Activated T-helper 17 cell treated with anti-CD3 and anti-CD28 coated beads, Interleukin-2, amount 50 U/mL, for 72 hours (primary cell): ENCODE measurements at regions not wholly inside any gene's neighbourhood (a gene's known extent, or its start where the extent isn't known, plus 50 kb on each side); places are given as distances from the start of the nearest gene placed in this dataset.
"Not testable (repeated sequence)": the region's sequence is repeated elsewhere in the genome, so short reads cannot be mapped to it uniquely, and the experiment has no call there.

ENCODE experiments used
- ATAC-seq: fragments of 150-1000 bp; cut with Tn5 transposase; replicated peaks from 2 replicates; pipeline ENCODE4 v1.10.0; 2021; ENCODE audit warnings: mild to moderate bottlenecking, moderate library complexity
- H3K27ac Mint-ChIP-seq: one replicate; pipeline ENCODE4 v1.8.0; 2022; ENCODE audit warnings: mixed read lengths
- H3K27me3 Mint-ChIP-seq: one replicate; pipeline ENCODE4 v1.8.0; 2022; ENCODE audit warnings: mixed read lengths
- H3K36me3 Mint-ChIP-seq: one replicate; pipeline ENCODE4 v1.8.0; 2022; ENCODE audit warnings: low read depth, mild to moderate bottlenecking, mixed read lengths
- H3K4me1 Mint-ChIP-seq: one replicate; pipeline ENCODE4 v1.8.0; 2022; ENCODE audit warnings: mixed read lengths
- H3K4me3 Mint-ChIP-seq: one replicate; pipeline ENCODE4 v1.8.0; 2022; ENCODE audit warnings: mild to moderate bottlenecking, mixed read lengths
- H3K9me3 Mint-ChIP-seq: one replicate; pipeline ENCODE4 v1.8.0; 2022; ENCODE audit warnings: mixed read lengths

GRCh38 chr4:164224871-164225270 lies 529.1 kb upstream of the SMIM31 start:
- H3K27me3 Mint-ChIP-seq = no peaks in the 10 kb centered on the region
- no peak overlapping the region for H3K27ac Mint-ChIP-seq
- peaks cover 9% of the 10 kb centered on the region for H3K9me3 Mint-ChIP-seq
- no peak for ATAC-seq
- no peaks in the 10 kb centered on the region for H3K36me3 Mint-ChIP-seq
- H3K4me1 Mint-ChIP-seq = no peaks in the 10 kb centered on the region
- H3K4me3 Mint-ChIP-seq = no peak overlapping the region

GRCh38 chr4:164229255-164229654 lies 524.7 kb upstream of the SMIM31 start:
- peaks cover 5% of the 10 kb centered on the region for H3K9me3 Mint-ChIP-seq
- H3K36me3 Mint-ChIP-seq = no peaks in the 10 kb centered on the region
- no peaks in the 10 kb centered on the region for H3K4me1 Mint-ChIP-seq
- no peak for ATAC-seq
- H3K27me3 Mint-ChIP-seq = no peaks in the 10 kb centered on the region
- H3K27ac Mint-ChIP-seq = no peak overlapping the region
- H3K4me3 Mint-ChIP-seq = no peak overlapping the region

GRCh38 chr4:164239433-164239832 lies 514.5 kb upstream of the SMIM31 start:
- Mint-ChIP-seq H3K27ac (no peak overlapping the region), H3K9me3 (peaks cover 3% of the 10 kb centered on the region), H3K4me1 (no peaks in the 10 kb centered on the region), H3K4me3 (no peak overlapping the region), H3K27me3 (no peaks in the 10 kb centered on the region), H3K36me3 (no peaks in the 10 kb centered on the region)
- ATAC-seq = no peak

- H3K27me3 Mint-ChIP-seq = no peaks in the 10 kb centered on the region
- H3K9me3 Mint-ChIP-seq = peaks cover 3% of the 10 kb centered on the region
- no peak for ATAC-seq
- H3K4me3 Mint-ChIP-seq = no peak overlapping the region
- H3K4me1 Mint-ChIP-seq = no peaks in the 10 kb centered on the region
- H3K36me3 Mint-ChIP-seq = no peaks in the 10 kb centered on the region
- H3K27ac Mint-ChIP-seq = no peak overlapping the region
Observed at GRCh38 chr4:164239976-164240375, 514.0 kb upstream of the SMIM31 start.

GRCh38 chr4:164251257-164251656 lies 502.7 kb upstream of the SMIM31 start:
- H3K4me3 Mint-ChIP-seq = no peak overlapping the region
- no peak for ATAC-seq
- no peaks in the 10 kb centered on the region for H3K27me3 Mint-ChIP-seq
- no peaks in the 10 kb centered on the region for H3K36me3 Mint-ChIP-seq
- H3K9me3 Mint-ChIP-seq = no peaks in the 10 kb centered on the region
- no peak overlapping the region for H3K27ac Mint-ChIP-seq
- no peaks in the 10 kb centered on the region for H3K4me1 Mint-ChIP-seq

GRCh38 chr4:164252286-164252685 lies 501.6 kb upstream of the SMIM31 start:
- no peaks in the 10 kb centered on the region for H3K9me3 Mint-ChIP-seq
- no peak for ATAC-seq
- no peak overlapping the region for H3K27ac Mint-ChIP-seq
- no peaks in the 10 kb centered on the region for H3K4me1 Mint-ChIP-seq
- H3K4me3 Mint-ChIP-seq = no peak overlapping the region
- H3K36me3 Mint-ChIP-seq = no peaks in the 10 kb centered on the region
- no peaks in the 10 kb centered on the region for H3K27me3 Mint-ChIP-seq

GRCh38 chr4:164261831-164262230 lies 492.1 kb upstream of the SMIM31 start:
- H3K27me3 Mint-ChIP-seq = no peaks in the 10 kb centered on the region
- H3K27ac Mint-ChIP-seq = no peak overlapping the region
- H3K9me3 Mint-ChIP-seq = no peaks in the 10 kb centered on the region
- no peaks in the 10 kb centered on the region for H3K36me3 Mint-ChIP-seq
- no peaks in the 10 kb centered on the region for H3K4me1 Mint-ChIP-seq
- ATAC-seq = no peak
- H3K4me3 Mint-ChIP-seq = no peak overlapping the region

- not testable (repeated sequence) for H3K4me1 Mint-ChIP-seq, H3K27ac Mint-ChIP-seq, H3K4me3 Mint-ChIP-seq, H3K27me3 Mint-ChIP-seq, H3K9me3 Mint-ChIP-seq, ATAC-seq, H3K36me3 Mint-ChIP-seq
Observed at GRCh38 chr4:164262508-164262907, 491.4 kb upstream of the SMIM31 start.

- H3K27me3 Mint-ChIP-seq, H3K4me1 Mint-ChIP-seq, ATAC-seq, H3K4me3 Mint-ChIP-seq, H3K27ac Mint-ChIP-seq, H3K36me3 Mint-ChIP-seq, H3K9me3 Mint-ChIP-seq: not testable (repeated sequence)
Observed at GRCh38 chr4:164277414-164277813, 476.5 kb upstream of the SMIM31 start.

- Mint-ChIP-seq H3K36me3 (no peaks in the 10 kb centered on the region), H3K9me3 (no peaks in the 10 kb centered on the region), H3K27ac (no peak overlapping the region), H3K4me3 (no peak overlapping the region), H3K4me1 (no peaks in the 10 kb centered on the region), H3K27me3 (no peaks in the 10 kb centered on the region)
- no peak for ATAC-seq
Observed at GRCh38 chr4:164287173-164287572, 466.8 kb upstream of the SMIM31 start.

GRCh38 chr4:164288578-164288977 lies 465.4 kb upstream of the SMIM31 start:
- ATAC-seq = no peak
- Mint-ChIP-seq H3K27me3 (no peaks in the 10 kb centered on the region), H3K4me3 (no peak overlapping the region)

GRCh38 chr4:164293203-164293602 lies 460.7 kb upstream of the SMIM31 start:
- no peaks in the 10 kb centered on the region for H3K9me3 Mint-ChIP-seq
- ATAC-seq = no peak
- H3K4me3 Mint-ChIP-seq = no peak overlapping the region
- H3K27ac Mint-ChIP-seq = no peak overlapping the region
- H3K4me1 Mint-ChIP-seq = no peaks in the 10 kb centered on the region
- no peaks in the 10 kb centered on the region for H3K36me3 Mint-ChIP-seq
- no peaks in the 10 kb centered on the region for H3K27me3 Mint-ChIP-seq

More at GRCh38 chr4:164288578-164288977, 465.4 kb upstream of the SMIM31 start:
- no peaks in the 10 kb centered on the region for H3K4me1 Mint-ChIP-seq
- H3K27ac Mint-ChIP-seq = no peak overlapping the region
- no peaks in the 10 kb centered on the region for H3K9me3 Mint-ChIP-seq
- H3K36me3 Mint-ChIP-seq = no peaks in the 10 kb centered on the region

- H3K27me3 Mint-ChIP-seq = no peaks in the 10 kb centered on the region
- no peak for ATAC-seq
- H3K27ac Mint-ChIP-seq = no peak overlapping the region
- H3K36me3 Mint-ChIP-seq = no peaks in the 10 kb centered on the region
- H3K4me3 Mint-ChIP-seq = no peak overlapping the region
- H3K9me3 Mint-ChIP-seq = no peaks in the 10 kb centered on the region
- no peaks in the 10 kb centered on the region for H3K4me1 Mint-ChIP-seq
Observed at GRCh38 chr4:164293743-164294142, 460.2 kb upstream of the SMIM31 start.

- H3K27me3 Mint-ChIP-seq = no peaks in the 10 kb centered on the region
- no peak overlapping the region for H3K4me3 Mint-ChIP-seq
- H3K36me3 Mint-ChIP-seq = no peaks in the 10 kb centered on the region
- H3K4me1 Mint-ChIP-seq = no peaks in the 10 kb centered on the region
- ATAC-seq = no peak
- H3K27ac Mint-ChIP-seq = no peak overlapping the region
- peaks cover 3% of the 10 kb centered on the region for H3K9me3 Mint-ChIP-seq
Observed at GRCh38 chr4:164301430-164301829, 452.5 kb upstream of the SMIM31 start.

- Mint-ChIP-seq H3K36me3 (no peaks in the 10 kb centered on the region), H3K4me1 (no peaks in the 10 kb centered on the region)
Observed at GRCh38 chr4:164304101-164304639, 449.8 kb upstream of the SMIM31 start.

GRCh38 chr4:164304861-164305260 lies 449.1 kb upstream of the SMIM31 start:
- Mint-ChIP-seq H3K4me3 (no peak overlapping the region), H3K4me1 (no peaks in the 10 kb centered on the region), H3K36me3 (no peaks in the 10 kb centered on the region), H3K9me3 (peaks cover 3% of the 10 kb centered on the region), H3K27ac (no peak overlapping the region), H3K27me3 (no peaks in the 10 kb centered on the region)
- no peak for ATAC-seq

More at GRCh38 chr4:164304101-164304639, 449.8 kb upstream of the SMIM31 start:
- Mint-ChIP-seq H3K27ac (no peak overlapping the region), H3K27me3 (no peaks in the 10 kb centered on the region), H3K9me3 (peaks cover 3% of the 10 kb centered on the region), H3K4me3 (no peak overlapping the region)
- ATAC-seq = no peak
